K562 (cell line): ENCODE measurements at regions not wholly inside any gene's neighbourhood (a gene's known extent, or its start where the extent isn't known, plus 50 kb on each side); places are given as distances from the start of the nearest gene placed in this dataset.

Experiments used
- ATAC-seq: fragments of 200-7000 bp; cut with Tn5 transposase; 3 replicates; pipeline ENCODE4 v1.9.1; 2020; ENCODE audit warnings: moderate library complexity
- BruUV-seq: library from RNA; stranded (reverse); fragments of 400-500 nt; replicated peaks from 2 replicates; lab custom pipeline; 2021; lab: Mats Ljungman, UMichigan
- CTCF ChIA-PET: fragments of 300-600 bp; formaldehyde crosslinking; extraction: SDS; loops from one replicate; lab custom pipeline; 2021; ENCODE audit warnings: low intra/inter-chr PET ratio; lab: Yijun Ruan, JAX
- POLR2A ChIA-PET: fragments of 300-600, 350-650 bp; sonication (Branson Sonifier 250); formaldehyde crosslinking; extraction: SDS; loops from one replicate; lab custom pipeline; 2021; ENCODE audit warnings: antibody characterized with exemption, inconsistent platforms; lab: Yijun Ruan, JAX
- DNase-seq, 4 experiments: peaks; one replicate each; pipeline versions ENCODE4 v3.0.0 to v3.0.0-alpha.2; 2011 to 2018; ENCODE audit warnings: low spot score in 3 of 4, mixed read lengths in 3 of 4; ENCODE audit errors: extremely low read depth in 1 of 4
- FAIRE-seq: peaks from 2 replicates; lab custom pipeline; 2011; peaks lifted over from hg19 to GRCh38; lab: Jason Lieb, UNC
- H2AFZ ChIP-seq: 2 replicates; pipeline ENCODE4 v1.6.0; 2011; ENCODE audit warnings: low read depth, low read length, control low read depth, inconsistent platforms
- H3K27ac ChIP-seq: fragments of 200-600 bp; 3 replicates; pipeline ENCODE4 v1.8.0; 2011; ENCODE audit warnings: low read depth, mild to moderate bottlenecking, control low read depth, inconsistent platforms, low read length, moderate library complexity, mixed read lengths; ENCODE audit errors: extremely low read depth
- H3K27me3 ChIP-seq, 2 experiments: fragments of 300-600 bp in 1 of 2; 2 replicates in 1 of 2; 3 replicates in 1 of 2; pipeline versions ENCODE4 v1.6.0 to v1.8.0; 2011; ENCODE audit warnings: inconsistent platforms in 2 of 2, low read length in 2 of 2, mild to moderate bottlenecking in 1 of 2, mixed read lengths in 1 of 2, moderate library complexity in 1 of 2; ENCODE audit not compliant: control insufficient read depth in 2 of 2, insufficient read depth in 2 of 2
- H3K36me3 ChIP-seq: fragments of 300-600 bp; 3 replicates; pipeline ENCODE4 v1.8.0; 2011; ENCODE audit warnings: mild to moderate bottlenecking, low read length, inconsistent platforms; ENCODE audit not compliant: control insufficient read depth, insufficient read depth
- H3K4me1 ChIP-seq, 2 experiments: fragments of 200-600 bp in 1 of 2; replicated peaks in 1 of 2; 2 replicates in 1 of 2; 3 replicates in 1 of 2; pipeline versions ENCODE4 v1.5.1 to v1.8.0; 2011; ENCODE audit warnings: inconsistent platforms in 2 of 2, low read length in 2 of 2, mild to moderate bottlenecking in 1 of 2, mixed read lengths in 1 of 2, moderate library complexity in 1 of 2; ENCODE audit not compliant: control insufficient read depth in 2 of 2, insufficient read depth in 2 of 2
- H3K4me2 ChIP-seq: 2 replicates; pipeline ENCODE4 v1.6.1; 2011; ENCODE audit warnings: low read length, control low read depth, inconsistent platforms, mixed read lengths; ENCODE audit not compliant: insufficient read depth
- H3K4me3 ChIP-seq: fragments of 200-600 bp; sonication (generic), shearing (Covaris generic); 2 replicates; pipeline ENCODE4 v1.5.1; 2016; ENCODE audit warnings: control low read depth, inconsistent platforms
- H3K79me2 ChIP-seq: fragments of 200-600 bp; 3 replicates; pipeline ENCODE4 v1.8.0; 2011; ENCODE audit warnings: low read length, inconsistent platforms; ENCODE audit not compliant: control insufficient read depth, insufficient read depth
- H3K9ac ChIP-seq, 2 experiments: 2 replicates each; pipeline versions ENCODE4 v1.6.0 to v1.6.1; 2011; ENCODE audit warnings: low read depth in 2 of 2, low read length in 2 of 2, control low read depth in 1 of 2, inconsistent platforms in 1 of 2, mild to moderate bottlenecking in 1 of 2, mixed read lengths in 1 of 2; ENCODE audit not compliant: insufficient read depth in 1 of 2
- H3K9me1 ChIP-seq: one replicate; pipeline ENCODE4 v1.6.0; 2011; ENCODE audit warnings: inconsistent platforms, mild to moderate bottlenecking, low read length, moderate library complexity; ENCODE audit not compliant: control insufficient read depth, insufficient read depth
- H3K9me3 ChIP-seq: replicated peaks from 2 replicates; pipeline ENCODE4 v1.5.1; 2011; ENCODE audit warnings: low read depth, low read length, inconsistent platforms; ENCODE audit not compliant: control insufficient read depth, insufficient read depth
- H4K20me1 ChIP-seq: replicated peaks from 2 replicates; pipeline ENCODE4 v1.6.1; 2011; ENCODE audit warnings: low read length, inconsistent platforms, mixed read lengths; ENCODE audit not compliant: control insufficient read depth, insufficient read depth
- FOXJ3 ChIP-seq: sonication (generic); formaldehyde crosslinking; IDR thresholded peaks from 2 replicates; pipeline ENCODE4 v1.4.0; 2020; ENCODE audit warnings: mild to moderate bottlenecking, missing genetic modification reagents
- GTF2F1 ChIP-seq: IDR thresholded peaks from 2 replicates; pipeline ENCODE4 v1.6.1; 2011; ENCODE audit warnings: low read depth, low read length, improper control_type of control experiment
- LEF1 ChIP-seq: fragments of 450-650 bp; IDR thresholded peaks from 2 replicates; pipeline ENCODE4 v1.6.1; 2016; ENCODE audit warnings: mild to moderate bottlenecking
- PCBP1 ChIP-seq: fragments of 200-400 bp; formaldehyde crosslinking; IDR thresholded peaks from 2 replicates; pipeline ENCODE4 v1.6.1; 2018; ENCODE audit warnings: mild to moderate bottlenecking, low read depth, low read length; ENCODE audit not compliant: poor library complexity, severe bottlenecking
- POLR2H ChIP-seq: IDR thresholded peaks from 2 replicates; pipeline ENCODE4 v1.6.1; 2016; ENCODE audit warnings: missing genetic modification characterization, low read depth, mild to moderate bottlenecking, control low read depth, missing compliant biosample characterization, moderate library complexity
- SMAD1 ChIP-seq: fragments of 150-350 bp; IDR thresholded peaks from 2 replicates; pipeline ENCODE4 v1.6.1; 2014; ENCODE audit warnings: low read length, low read depth; ENCODE audit not compliant: partially characterized antibody
- SMAD4 ChIP-seq: fragments of 250-450 bp; sonication (Bioruptor Pico); conservative IDR thresholded peaks from 2 replicates; pipeline ENCODE4 v1.8.0; 2021; ENCODE audit warnings: inconsistent platforms, mild to moderate bottlenecking, moderate library complexity
- SP2 ChIP-seq: IDR thresholded peaks from 2 replicates; pipeline ENCODE4 v1.6.1; 2011; ENCODE audit warnings: mild to moderate bottlenecking, low read depth, low read length, moderate library complexity; ENCODE audit not compliant: poor library complexity, severe bottlenecking; ENCODE audit errors: extremely low read depth
- XRCC3 ChIP-seq: fragments of 450-650 bp; IDR thresholded peaks from 2 replicates; pipeline ENCODE4 v1.6.1; 2017; ENCODE audit warnings: mild to moderate bottlenecking, moderate library complexity
- WGBS: fragments of 100-300 bp; shearing (Covaris generic); methylation state at CpG from one replicate; pipeline ENCODE4 v1.1.6; 2016; ENCODE audit warnings: low coverage, mixed read lengths; ENCODE audit not compliant: insufficient coverage; ENCODE audit errors: missing lambda C conversion rate; 5-methylcytosine and 5-hydroxymethylcytosine counted together
- in situ Hi-C: fragments of 300-500 bp; cut with MboI; formaldehyde crosslinking; loops from 4 replicates; pipeline ENCODE4 v1.15.0; 2018; ENCODE audit warnings: inconsistent platforms, mixed read lengths
- intact Hi-C: fragments of 100-400 bp; cut with micrococcal nuclease; formaldehyde crosslinking; loops from 2 replicates; pipeline ENCODE4 v1.14.2; 2022
- TF ChIP-seq, protein P1 (sequence below): sonication (generic); IDR thresholded peaks from 2 replicates; pipeline ENCODE4 v1.6.1; 2016
- TF ChIP-seq, protein P2 (sequence below): fragments of 450-650 bp; IDR thresholded peaks from 2 replicates; pipeline ENCODE4 v1.7.1; 2018; ENCODE audit warnings: mild to moderate bottlenecking, low read depth; ENCODE audit not compliant: partially characterized antibody
- TF ChIP-seq, protein P3 (sequence below): fragments of 200-800 bp; sonication (Bioruptor generic); IDR thresholded peaks from 2 replicates; pipeline ENCODE4 v1.6.1; 2017; ENCODE audit warnings: missing genetic modification characterization, missing compliant biosample characterization
- TF ChIP-seq, protein P4 (sequence below): sonication (generic); formaldehyde crosslinking; IDR thresholded peaks from 2 replicates; pipeline ENCODE4 v1.8.1; 2022; ENCODE audit warnings: missing genetic modification reagents
- TF ChIP-seq, protein P5 (sequence below), 3 experiments: fragments of 200-800 bp in 1 of 3; sonication (Bioruptor generic) in 1 of 3; sonication (generic) in 1 of 3; formaldehyde crosslinking in 1 of 3; IDR thresholded peaks; 2 replicates each; pipeline versions ENCODE4 v1.6.1 to v1.8.0; 2016 to 2022; ENCODE audit warnings: mild to moderate bottlenecking in 2 of 3, missing compliant biosample characterization in 2 of 3, missing genetic modification characterization in 2 of 3, missing genetic modification reagents in 1 of 3

DNA sequence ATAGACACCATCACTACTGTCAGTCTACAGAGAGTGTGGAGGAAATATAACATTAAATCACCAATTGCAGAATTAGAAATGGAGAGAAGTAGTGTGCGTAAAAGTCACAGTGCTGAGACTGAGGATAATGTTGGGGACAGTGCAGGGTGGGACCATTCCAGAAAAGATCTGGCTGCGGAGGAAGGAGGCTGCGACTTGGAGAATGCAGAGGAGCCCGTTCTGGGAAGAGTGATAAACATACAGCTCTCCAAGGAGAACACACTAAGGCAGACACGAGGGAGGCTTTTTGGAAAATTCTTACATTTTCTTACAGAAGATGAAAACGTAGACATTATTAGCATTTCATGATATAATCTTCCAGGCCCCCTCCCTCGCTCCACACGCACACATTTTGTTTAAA lies 337.8 kb downstream of the IRS2 start:
- Histone ChIP-seq H3K9me3 (no peaks in the 10 kb centered on the region), H3K9me1 (no peaks in the 10 kb centered on the region), H3K9ac (no peak overlapping the region), H3K27me3 (no peaks in the 10 kb centered on the region), H3K36me3 (no peaks in the 10 kb centered on the region), H2AFZ (no peak overlapping the region), H3K4me3 (no peak overlapping the region), H4K20me1 (no peaks in the 10 kb centered on the region), H3K4me1 (no peaks in the 10 kb centered on the region), H3K4me2 (no peak overlapping the region), H3K27ac (no peak overlapping the region), H3K79me2 (no peaks in the 10 kb centered on the region)
- FAIRE-seq (no peak), ATAC-seq (no peak), DNase-seq (no peak)
- in situ Hi-C loops = no loop called here
- intact Hi-C loops = no loop called here
- ChIA-PET POLR2A (no interaction called here), CTCF (no interaction called here)
- no TSS peak for BruUV-seq
- 4% methylated on average over 8 of the region's 8 CpGs for WGBS
- no peak for TF ChIP-seq SP2
- no peak for TF ChIP-seq POLR2H (tag)
- no peak for TF ChIP-seq SMAD4 (CRISPR knock-in tag)
- no peak for TF ChIP-seq SMAD1
- TF ChIP-seq PCBP1 = no peak
- no peak for TF ChIP-seq GTF2F1
- no peak for TF ChIP-seq XRCC3
- no peak for TF ChIP-seq LEF1
- TF ChIP-seq, protein P1, sequence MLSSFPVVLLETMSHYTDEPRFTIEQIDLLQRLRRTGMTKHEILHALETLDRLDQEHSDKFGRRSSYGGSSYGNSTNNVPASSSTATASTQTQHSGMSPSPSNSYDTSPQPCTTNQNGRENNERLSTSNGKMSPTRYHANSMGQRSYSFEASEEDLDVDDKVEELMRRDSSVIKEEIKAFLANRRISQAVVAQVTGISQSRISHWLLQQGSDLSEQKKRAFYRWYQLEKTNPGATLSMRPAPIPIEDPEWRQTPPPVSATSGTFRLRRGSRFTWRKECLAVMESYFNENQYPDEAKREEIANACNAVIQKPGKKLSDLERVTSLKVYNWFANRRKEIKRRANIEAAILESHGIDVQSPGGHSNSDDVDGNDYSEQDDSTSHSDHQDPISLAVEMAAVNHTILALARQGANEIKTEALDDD = no peak
- TF ChIP-seq, protein P2, sequence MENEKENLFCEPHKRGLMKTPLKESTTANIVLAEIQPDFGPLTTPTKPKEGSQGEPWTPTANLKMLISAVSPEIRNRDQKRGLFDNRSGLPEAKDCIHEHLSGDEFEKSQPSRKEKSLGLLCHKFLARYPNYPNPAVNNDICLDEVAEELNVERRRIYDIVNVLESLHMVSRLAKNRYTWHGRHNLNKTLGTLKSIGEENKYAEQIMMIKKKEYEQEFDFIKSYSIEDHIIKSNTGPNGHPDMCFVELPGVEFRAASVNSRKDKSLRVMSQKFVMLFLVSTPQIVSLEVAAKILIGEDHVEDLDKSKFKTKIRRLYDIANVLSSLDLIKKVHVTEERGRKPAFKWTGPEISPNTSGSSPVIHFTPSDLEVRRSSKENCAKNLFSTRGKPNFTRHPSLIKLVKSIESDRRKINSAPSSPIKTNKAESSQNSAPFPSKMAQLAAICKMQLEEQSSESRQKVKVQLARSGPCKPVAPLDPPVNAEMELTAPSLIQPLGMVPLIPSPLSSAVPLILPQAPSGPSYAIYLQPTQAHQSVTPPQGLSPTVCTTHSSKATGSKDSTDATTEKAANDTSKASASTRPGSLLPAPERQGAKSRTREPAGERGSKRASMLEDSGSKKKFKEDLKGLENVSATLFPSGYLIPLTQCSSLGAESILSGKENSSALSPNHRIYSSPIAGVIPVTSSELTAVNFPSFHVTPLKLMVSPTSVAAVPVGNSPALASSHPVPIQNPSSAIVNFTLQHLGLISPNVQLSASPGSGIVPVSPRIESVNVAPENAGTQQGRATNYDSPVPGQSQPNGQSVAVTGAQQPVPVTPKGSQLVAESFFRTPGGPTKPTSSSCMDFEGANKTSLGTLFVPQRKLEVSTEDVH = no peak
- no peak for TF ChIP-seq FOXJ3 (CRISPR knock-in tag)
- TF ChIP-seq, protein P3, sequence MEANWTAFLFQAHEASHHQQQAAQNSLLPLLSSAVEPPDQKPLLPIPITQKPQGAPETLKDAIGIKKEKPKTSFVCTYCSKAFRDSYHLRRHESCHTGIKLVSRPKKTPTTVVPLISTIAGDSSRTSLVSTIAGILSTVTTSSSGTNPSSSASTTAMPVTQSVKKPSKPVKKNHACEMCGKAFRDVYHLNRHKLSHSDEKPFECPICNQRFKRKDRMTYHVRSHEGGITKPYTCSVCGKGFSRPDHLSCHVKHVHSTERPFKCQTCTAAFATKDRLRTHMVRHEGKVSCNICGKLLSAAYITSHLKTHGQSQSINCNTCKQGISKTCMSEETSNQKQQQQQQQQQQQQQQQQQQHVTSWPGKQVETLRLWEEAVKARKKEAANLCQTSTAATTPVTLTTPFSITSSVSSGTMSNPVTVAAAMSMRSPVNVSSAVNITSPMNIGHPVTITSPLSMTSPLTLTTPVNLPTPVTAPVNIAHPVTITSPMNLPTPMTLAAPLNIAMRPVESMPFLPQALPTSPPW (CRISPR knock-in tag) = no peak
- TF ChIP-seq, protein P4, sequence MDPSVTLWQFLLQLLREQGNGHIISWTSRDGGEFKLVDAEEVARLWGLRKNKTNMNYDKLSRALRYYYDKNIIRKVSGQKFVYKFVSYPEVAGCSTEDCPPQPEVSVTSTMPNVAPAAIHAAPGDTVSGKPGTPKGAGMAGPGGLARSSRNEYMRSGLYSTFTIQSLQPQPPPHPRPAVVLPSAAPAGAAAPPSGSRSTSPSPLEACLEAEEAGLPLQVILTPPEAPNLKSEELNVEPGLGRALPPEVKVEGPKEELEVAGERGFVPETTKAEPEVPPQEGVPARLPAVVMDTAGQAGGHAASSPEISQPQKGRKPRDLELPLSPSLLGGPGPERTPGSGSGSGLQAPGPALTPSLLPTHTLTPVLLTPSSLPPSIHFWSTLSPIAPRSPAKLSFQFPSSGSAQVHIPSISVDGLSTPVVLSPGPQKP (CRISPR knock-in tag) = no peak
- TF ChIP-seq, protein P5, sequence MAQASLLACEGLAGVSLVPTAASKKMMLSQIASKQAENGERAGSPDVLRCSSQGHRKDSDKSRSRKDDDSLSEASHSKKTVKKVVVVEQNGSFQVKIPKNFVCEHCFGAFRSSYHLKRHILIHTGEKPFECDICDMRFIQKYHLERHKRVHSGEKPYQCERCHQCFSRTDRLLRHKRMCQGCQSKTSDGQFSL (CRISPR knock-in tag; IDR thresholded peaks at IDR 0.05) = no peak
- TF ChIP-seq, protein P5 (tag; IDR thresholded peaks at IDR 0.05) = no peak
